WERI-Rb-1 (cell line): ENCODE measurements at regions not wholly inside any gene's neighbourhood (a gene's known extent, or its start where the extent isn't known, plus 50 kb on each side); places are given as distances from the start of the nearest gene placed in this dataset.

Source experiments
- DNase-seq: peaks from one replicate; pipeline ENCODE4 v3.0.0-alpha.2; 2020
- H3K27ac ChIP-seq: fragments of 250-450 bp; sonication (Bioruptor Pico); 2 replicates; pipeline ENCODE4 v1.5.1; 2020; ENCODE audit warnings: mild to moderate bottlenecking, moderate library complexity
- H3K27me3 ChIP-seq: fragments of 250-450 bp; sonication (Bioruptor Pico); 2 replicates; pipeline ENCODE4 v1.5.1; 2021; ENCODE audit warnings: mild to moderate bottlenecking, low read depth, moderate library complexity; ENCODE audit not compliant: insufficient read depth, severe bottlenecking
- H3K36me3 ChIP-seq: fragments of 250-450 bp; sonication (Bioruptor Pico); 2 replicates; pipeline ENCODE4 v1.5.1; 2020; ENCODE audit warnings: mild to moderate bottlenecking, moderate library complexity
- H3K4me3 ChIP-seq: 2 replicates; pipeline ENCODE4 v1.5.1; 2011; ENCODE audit warnings: low read depth, mild to moderate bottlenecking, control low read depth, low read length
- H3K9me3 ChIP-seq: fragments of 250-450 bp; sonication (Bioruptor Pico); 2 replicates; pipeline ENCODE4 v1.5.1; 2021; ENCODE audit warnings: mild to moderate bottlenecking, moderate library complexity; ENCODE audit not compliant: severe bottlenecking
- TF ChIP-seq, protein P1 (sequence below): IDR thresholded peaks from 2 replicates; pipeline ENCODE4 v1.5.1; 2011; ENCODE audit warnings: low read depth, mild to moderate bottlenecking, control low read depth, inconsistent platforms, low read length

DNA sequence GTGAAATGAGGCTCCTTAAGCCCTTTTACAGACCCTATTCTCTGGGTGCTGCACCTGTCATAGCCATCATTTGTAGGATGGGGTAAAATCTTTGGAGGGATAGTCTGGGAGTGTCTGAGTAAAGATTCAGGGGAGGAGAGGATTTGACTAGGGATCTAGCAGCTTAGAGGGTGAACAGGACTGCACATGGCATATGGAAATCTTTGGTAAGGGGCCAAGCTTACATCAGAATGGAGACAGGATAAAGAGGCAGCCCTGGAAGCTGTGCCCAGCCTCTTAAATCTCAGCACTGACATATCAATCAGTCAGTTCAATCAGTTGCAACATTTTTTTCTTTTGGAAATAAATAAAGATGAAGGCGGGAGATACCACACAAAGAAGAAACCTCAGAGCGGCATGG lies 301.8 kb upstream of the CADM1 start:
- peaks cover 8% of the 10 kb centered on the region for H3K9me3 ChIP-seq
- TF ChIP-seq, protein P1, sequence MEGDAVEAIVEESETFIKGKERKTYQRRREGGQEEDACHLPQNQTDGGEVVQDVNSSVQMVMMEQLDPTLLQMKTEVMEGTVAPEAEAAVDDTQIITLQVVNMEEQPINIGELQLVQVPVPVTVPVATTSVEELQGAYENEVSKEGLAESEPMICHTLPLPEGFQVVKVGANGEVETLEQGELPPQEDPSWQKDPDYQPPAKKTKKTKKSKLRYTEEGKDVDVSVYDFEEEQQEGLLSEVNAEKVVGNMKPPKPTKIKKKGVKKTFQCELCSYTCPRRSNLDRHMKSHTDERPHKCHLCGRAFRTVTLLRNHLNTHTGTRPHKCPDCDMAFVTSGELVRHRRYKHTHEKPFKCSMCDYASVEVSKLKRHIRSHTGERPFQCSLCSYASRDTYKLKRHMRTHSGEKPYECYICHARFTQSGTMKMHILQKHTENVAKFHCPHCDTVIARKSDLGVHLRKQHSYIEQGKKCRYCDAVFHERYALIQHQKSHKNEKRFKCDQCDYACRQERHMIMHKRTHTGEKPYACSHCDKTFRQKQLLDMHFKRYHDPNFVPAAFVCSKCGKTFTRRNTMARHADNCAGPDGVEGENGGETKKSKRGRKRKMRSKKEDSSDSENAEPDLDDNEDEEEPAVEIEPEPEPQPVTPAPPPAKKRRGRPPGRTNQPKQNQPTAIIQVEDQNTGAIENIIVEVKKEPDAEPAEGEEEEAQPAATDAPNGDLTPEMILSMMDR = no peak
- H3K27me3 ChIP-seq = no peaks in the 10 kb centered on the region
- DNase-seq = peak; percentile 13
- H3K36me3 ChIP-seq = no peaks in the 10 kb centered on the region
- H3K4me3 ChIP-seq = no peak overlapping the region
- no peak overlapping the region for H3K27ac ChIP-seq

DNA sequence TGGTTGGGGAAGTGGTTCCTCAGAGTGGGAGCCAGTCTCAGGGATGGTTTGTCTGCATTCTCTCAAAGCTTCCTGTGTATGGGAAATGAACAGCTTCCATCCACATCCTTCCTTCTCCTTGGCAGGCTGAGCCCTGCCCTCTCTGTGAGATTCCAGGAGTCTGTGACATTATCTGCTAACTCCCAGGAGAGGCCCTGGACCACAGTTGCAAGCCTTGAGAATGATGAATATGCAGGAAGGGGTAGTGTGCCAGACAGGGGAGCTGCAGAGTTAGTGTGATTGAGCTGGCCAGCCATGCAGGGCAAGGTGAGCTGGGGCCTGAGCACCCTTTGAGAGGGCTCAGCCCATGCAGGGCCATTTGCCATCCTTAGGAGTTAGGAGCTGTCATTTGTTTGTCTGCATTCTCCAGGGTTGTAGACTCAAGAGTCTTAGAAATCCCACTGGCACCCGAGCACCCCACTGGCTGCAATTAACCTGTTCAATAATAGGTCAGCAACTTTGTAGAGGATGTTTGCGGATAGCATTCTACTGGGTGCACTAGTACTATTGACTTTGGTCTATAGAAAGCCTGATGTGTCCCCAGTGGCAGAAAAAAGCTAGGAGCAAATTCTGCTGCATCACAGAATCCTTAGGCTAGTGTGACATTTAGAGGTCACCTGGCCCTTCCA lies 299.0 kb upstream of the CADM1 start:
- Histone ChIP-seq H3K36me3 (no peaks in the 10 kb centered on the region), H3K27ac (no peak overlapping the region), H3K27me3 (no peaks in the 10 kb centered on the region), H3K9me3 (peaks cover 2% of the 10 kb centered on the region), H3K4me3 (no peak overlapping the region)
- no peak for DNase-seq
- TF ChIP-seq, protein P1 = no peak

DNA sequence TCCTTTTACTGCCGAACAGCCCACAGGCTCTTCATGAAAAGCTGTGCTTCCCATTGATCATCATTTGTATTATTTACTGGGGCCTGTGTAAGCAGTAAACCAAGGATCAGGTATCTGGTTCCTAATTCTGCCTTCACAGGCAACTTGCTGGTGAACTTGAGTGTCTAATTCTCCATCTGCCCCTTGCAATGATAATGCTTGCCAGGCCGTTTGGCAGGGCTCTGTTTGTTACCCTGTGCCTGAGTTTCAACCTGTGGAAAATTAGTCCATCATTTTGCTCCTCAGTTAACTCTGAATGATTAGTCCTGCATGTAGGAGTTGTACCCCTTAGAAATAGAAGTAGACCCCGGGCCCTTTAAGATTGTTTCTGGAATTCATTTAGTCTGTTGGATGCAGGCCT lies 298.4 kb upstream of the CADM1 start:
- DNase-seq = no peak
- no peak overlapping the region for H3K27ac ChIP-seq
- H3K9me3 ChIP-seq = no peaks in the 10 kb centered on the region
- no peaks in the 10 kb centered on the region for H3K27me3 ChIP-seq
- TF ChIP-seq, protein P1 = no peak
- H3K36me3 ChIP-seq = no peaks in the 10 kb centered on the region
- H3K4me3 ChIP-seq = no peak overlapping the region

DNA sequence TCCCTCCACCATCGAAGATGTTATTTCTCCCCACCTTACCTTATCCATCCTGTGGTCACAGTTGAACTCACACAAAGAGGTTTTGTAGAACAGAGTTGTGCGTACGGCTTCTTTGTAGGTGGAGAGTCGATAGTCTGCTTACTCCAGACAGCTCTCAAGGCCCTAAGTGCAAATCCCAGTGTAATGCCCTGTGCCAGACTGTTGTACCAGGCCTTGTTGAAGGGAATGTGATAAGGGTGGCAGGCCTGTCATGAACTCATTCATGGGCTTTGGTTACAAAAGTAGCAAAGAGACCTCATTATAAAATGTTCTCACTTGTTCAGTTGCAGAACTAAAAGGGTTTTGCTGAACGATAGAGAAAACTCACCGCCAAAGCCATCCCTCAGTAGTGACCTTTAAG lies 288.7 kb upstream of the CADM1 start:
- Histone ChIP-seq H3K27ac (no peak overlapping the region), H3K27me3 (no peaks in the 10 kb centered on the region), H3K36me3 (no peaks in the 10 kb centered on the region), H3K9me3 (no peaks in the 10 kb centered on the region), H3K4me3 (no peak overlapping the region)
- DNase-seq = no peak
- TF ChIP-seq, protein P1 = no peak

DNA sequence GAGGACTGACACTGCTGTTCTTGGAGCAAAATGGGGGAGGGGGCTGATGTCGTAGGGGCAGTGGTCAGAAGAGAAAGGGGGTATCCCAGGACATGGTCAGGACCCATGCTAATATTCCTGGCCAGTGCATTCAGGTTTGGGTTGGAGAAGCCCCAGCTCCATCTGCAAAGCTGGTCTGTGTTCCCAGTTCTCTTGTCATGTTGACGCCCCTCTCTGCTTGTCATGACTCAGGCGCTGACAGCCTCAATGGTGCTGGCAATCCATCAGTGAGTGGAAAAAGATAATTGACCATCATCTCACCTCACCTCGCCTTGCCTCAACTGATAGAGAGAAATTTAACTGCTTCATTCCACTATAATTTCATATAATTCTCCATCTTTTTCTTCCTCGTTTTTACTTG lies 283.1 kb upstream of the CADM1 start:
- Histone ChIP-seq H3K9me3 (no peaks in the 10 kb centered on the region), H3K27me3 (no peaks in the 10 kb centered on the region), H3K36me3 (no peaks in the 10 kb centered on the region), H3K4me3 (no peak overlapping the region), H3K27ac (no peak overlapping the region)
- DNase-seq = no peak
- TF ChIP-seq, protein P1 = no peak
